ENCODE measurements at regions not wholly inside any gene's neighbourhood (a gene's known extent, or its start where the extent isn't known, plus 50 kb on each side); places are given as distances from the start of the nearest gene placed in this dataset.
"Not testable (repeated sequence)": the region's sequence is repeated elsewhere in the genome, so short reads cannot be mapped to it uniquely, and the experiment has no call there.

GRCh38 chr6:51108563-51109234, 290.0 kb downstream of the TFAP2B start:
- ATAC-seq (no peak), DNase-seq (no peak)
- intact Hi-C loops (cut with DNase I) = no loop called here

DNA sequence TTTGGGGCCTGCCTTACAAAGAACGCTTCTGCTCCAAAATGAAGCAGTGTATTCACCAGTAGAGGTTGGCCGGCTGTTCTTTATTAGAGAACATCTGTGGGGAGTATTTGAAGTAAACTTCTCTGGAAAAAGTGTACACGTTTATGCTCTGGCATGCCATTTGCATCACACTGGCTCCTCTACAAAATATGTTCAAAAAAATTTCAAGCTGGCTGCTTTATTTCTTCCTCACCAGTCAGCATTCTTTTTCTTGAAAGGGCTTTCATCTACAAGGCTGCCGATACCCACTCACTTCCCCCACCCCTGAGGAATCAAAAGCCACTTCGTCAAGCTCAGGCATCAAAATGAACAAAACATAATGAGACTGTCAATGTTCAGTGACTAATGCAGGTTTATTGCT, 294.1 kb downstream of the TFAP2B start:
- ATAC-seq = no peak
- no peak for DNase-seq
- intact Hi-C loops (cut with DNase I) = no loop called here

GRCh38 chr6:51116723-51117122, 298.1 kb downstream of the TFAP2B start:
- intact Hi-C loops (cut with DNase I) = no loop called here
- no peak for DNase-seq
- ATAC-seq = no peak

DNA sequence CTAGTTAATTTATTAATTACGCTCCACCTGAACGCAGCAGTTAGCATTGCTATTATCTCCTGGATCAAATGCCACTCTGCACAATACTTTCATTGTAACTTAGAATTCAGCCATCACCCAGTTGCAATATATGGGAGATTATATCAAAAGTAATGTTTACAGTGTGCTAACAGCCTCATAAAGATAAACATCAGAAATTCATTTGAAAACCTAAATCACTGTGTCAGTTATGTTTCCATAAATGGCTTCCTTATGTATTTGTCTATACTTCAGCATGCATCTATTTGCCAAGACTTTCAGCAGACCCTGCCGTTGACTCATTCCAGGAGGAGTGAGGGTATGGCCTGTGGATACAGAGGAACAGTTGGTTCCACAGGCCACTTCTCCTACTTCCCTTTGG, 300.1 kb downstream of the TFAP2B start:
- ATAC-seq = no peak
- DNase-seq = no peak
- intact Hi-C loops (cut with DNase I) = no loop called here

GRCh38 chr6:51120016-51120415, 301.3 kb downstream of the TFAP2B start:
- intact Hi-C loops (cut with DNase I) = no loop called here
- no peak for DNase-seq
- no peak for ATAC-seq

DNA sequence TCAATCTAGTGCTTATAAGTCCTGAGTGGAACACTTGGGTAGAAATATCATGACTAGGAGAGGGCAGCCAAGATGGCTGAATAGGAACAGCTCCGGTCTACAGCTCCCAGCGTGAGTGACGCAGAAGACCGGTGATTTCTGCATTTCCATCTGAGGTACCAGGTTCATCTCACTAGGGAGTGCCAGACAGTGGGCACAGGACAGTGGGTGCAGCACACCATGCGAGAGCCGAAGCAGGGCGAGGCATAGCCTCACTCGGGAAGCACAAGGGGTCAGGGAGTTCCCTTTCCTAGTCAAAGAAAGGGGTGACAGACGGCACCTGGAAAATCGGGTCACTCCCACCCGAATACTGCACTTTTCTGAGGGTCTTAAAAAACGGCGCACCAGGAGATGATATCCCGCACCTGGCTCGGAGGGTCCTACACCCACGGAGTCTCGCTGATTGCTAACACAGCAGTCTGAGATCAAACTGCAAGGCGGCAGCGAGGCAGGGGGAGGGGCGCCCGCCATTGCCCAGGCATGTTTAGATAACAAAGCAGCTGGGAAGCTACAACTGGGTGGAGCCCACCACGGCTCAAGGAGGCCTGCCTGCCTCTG, 302.8 kb downstream of the TFAP2B start:
- intact Hi-C loops (cut with DNase I); DNase-seq; ATAC-seq: not testable (repeated sequence)

DNA sequence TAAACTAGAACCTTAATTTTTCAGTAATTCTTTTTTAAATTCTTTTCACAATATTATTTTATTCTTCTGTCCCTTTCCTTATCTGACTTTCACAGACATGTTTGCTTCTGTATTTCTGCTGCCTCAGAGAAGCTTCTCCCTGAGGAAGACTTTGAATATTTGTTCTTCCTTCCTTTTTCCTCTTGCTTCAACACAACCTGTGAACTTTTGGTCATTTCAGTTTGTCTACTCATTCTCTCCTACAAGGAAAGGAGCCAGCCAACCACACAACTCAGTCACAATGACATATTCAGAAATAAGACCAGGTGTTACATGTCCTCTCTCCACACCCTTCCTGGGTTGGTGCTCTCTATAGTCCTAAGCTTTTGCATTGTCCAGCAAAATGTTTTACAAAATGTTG, 310.4 kb downstream of the TFAP2B start:
- intact Hi-C loops (cut with DNase I) = no loop called here
- no peak for DNase-seq
- no peak for ATAC-seq

DNA sequence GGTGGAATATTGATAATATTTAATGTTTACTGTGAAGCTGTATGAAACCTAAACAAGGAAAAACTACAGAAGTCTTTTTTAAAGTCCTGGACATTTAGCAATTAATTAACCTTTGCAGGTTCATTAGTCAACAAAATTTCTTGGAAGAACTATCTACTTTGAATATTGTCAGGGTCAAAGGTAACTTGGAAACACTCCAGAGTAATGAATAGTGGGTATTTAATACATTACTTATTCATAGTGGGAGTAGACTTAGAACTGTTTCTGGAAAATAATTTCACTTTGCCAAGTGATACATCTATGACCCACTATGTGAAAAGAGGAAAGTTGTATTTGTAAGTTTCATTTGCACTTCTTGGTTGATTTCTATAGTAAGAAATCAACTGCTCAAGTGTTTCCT, 319.1 kb downstream of the TFAP2B start:
- no peak for DNase-seq
- intact Hi-C loops (cut with DNase I) = no loop called here
- no peak for ATAC-seq

- DNase-seq = no peak
Observed at GRCh38 chr6:51139950-51140385, 321.3 kb downstream of the TFAP2B start.

DNA sequence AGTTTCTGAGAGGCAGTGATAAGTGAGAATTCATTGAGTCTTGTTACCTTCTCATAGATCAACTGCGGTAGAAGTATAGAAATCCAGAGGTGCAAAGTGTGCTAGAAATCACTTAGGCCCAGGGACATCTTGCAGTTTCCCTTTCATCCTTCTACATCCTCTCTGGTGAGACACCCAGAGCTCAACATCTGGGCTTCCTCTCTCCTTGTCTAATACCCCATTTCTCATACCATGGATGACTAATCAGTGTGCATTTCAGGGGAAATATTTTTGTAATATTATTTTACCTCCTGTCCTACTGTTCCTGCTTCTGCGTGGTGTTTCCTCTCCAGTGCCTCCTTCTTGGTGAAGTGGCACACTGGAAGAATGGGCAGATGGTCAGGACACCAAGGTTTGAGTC, 322.4 kb downstream of the TFAP2B start:
- DNase-seq (no peak), ATAC-seq (no peak)
- intact Hi-C loops (cut with DNase I) = no loop called here

More at GRCh38 chr6:51139950-51140385, 321.3 kb downstream of the TFAP2B start:
- intact Hi-C loops (cut with DNase I) = no loop called here
- ATAC-seq = no peak

GRCh38 chr6:51147756-51148155, 329.1 kb downstream of the TFAP2B start:
- ATAC-seq (no peak), DNase-seq (no peak)
- intact Hi-C loops (cut with DNase I) = no loop called here

DNA sequence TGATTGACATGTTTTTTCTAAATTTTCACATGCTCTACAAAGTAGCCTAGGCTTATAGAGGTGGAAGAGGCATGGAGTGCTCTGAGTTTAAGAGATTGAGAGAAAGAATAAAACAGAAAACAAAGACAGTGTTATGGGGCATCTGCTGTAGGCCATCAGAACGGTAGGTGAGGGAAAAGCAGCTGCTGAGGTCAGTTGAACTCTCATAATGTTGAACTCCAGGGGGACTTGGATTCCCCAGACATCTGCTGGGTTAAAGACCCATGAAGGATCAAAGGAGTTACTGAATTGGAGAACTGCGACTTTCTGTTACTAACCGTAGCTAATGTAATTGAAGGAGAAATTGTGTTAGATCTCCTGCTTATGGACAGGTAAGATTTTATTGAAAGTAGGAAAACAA, 333.9 kb downstream of the TFAP2B start:
- no peak for ATAC-seq
- no peak for DNase-seq
- intact Hi-C loops (cut with DNase I) = no loop called here

GRCh38 chr6:51153109-51153508, 334.4 kb downstream of the TFAP2B start:
- ATAC-seq (no peak), DNase-seq (no peak)
- intact Hi-C loops (cut with DNase I) = no loop called here

GRCh38 chr6:51154925-51155324, 336.3 kb downstream of the TFAP2B start:
- DNase-seq; ATAC-seq; intact Hi-C loops (cut with DNase I): not testable (repeated sequence)

GRCh38 chr6:51159260-51159659, 340.6 kb downstream of the TFAP2B start:
- DNase-seq; ATAC-seq; intact Hi-C loops (cut with DNase I): not testable (repeated sequence)

DNA sequence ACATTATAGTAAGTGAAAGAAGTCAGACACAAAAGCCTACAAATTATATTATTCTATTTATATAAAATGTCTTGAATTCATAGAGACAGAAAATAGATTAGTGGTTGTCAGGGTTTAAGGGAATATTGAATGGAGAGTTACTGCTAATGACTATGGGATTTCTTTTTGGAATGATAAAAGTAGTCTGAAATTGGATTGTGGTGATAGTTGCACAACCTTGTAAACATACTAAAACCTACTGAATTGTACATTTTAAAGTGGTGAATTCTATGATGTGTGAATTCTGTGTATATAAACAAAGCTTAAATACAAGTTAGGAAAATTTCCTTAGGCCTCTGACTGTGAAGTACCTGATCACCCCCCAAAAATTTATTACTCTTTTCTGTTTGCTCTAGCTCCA, 343.1 kb downstream of the TFAP2B start:
- DNase-seq (no peak), ATAC-seq (no peak)
- intact Hi-C loops (cut with DNase I) = no loop called here

- intact Hi-C loops (cut with DNase I) = no loop called here
- no peak for ATAC-seq
- no peak for DNase-seq
Observed at GRCh38 chr6:51163843-51164529, 345.3 kb downstream of the TFAP2B start.

- ATAC-seq (no peak), DNase-seq (no peak)
- intact Hi-C loops (cut with DNase I) = no loop called here
Observed at GRCh38 chr6:51166914-51167313, 348.2 kb downstream of the TFAP2B start.

DNA sequence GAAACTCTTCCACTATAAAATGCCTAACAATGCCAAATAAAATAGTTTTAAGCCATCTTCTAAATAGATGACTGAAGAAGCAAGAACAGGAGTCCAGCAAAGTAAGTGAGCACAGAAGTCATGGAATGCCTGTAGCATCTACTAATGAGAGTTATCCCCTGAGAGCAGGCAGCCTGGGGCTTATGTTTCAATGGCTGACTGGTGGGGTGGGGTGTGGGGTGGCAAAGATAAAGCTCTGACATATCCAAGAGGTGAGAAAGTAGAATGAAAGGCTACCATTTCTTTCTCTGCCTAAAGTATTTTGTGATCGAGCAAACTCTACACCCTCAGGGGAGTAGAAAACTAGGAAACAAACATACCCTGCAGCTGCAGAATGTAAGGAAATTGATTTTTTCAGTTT, 348.8 kb downstream of the TFAP2B start:
- ATAC-seq = no peak
- intact Hi-C loops (cut with DNase I) = no loop called here
- no peak for DNase-seq

GRCh38 chr6:51182827-51183226, 364.2 kb downstream of the TFAP2B start:
- intact Hi-C loops (cut with DNase I) = no loop called here
- DNase-seq (no peak), ATAC-seq (no peak)

- intact Hi-C loops (cut with DNase I) = no loop called here
- no peak for DNase-seq
- ATAC-seq = no peak
Observed at GRCh38 chr6:51184046-51184445, 365.4 kb downstream of the TFAP2B start.
